ACC112 (cell line): ENCODE measurements at regions not wholly inside any gene's neighbourhood (a gene's known extent, or its start where the extent isn't known, plus 50 kb on each side); places are given as distances from the start of the nearest gene placed in this dataset.

Experiments
- H2AFZ ChIP-seq: fragments of 200-600 bp; sonication (generic); one replicate; pipeline ENCODE4 v1.6.0; 2017; ENCODE audit warnings: antibody characterized with exemption, low read length; ENCODE audit not compliant: unreplicated experiment
- H3K27ac ChIP-seq: fragments of 200-600 bp; sonication (generic); 2 replicates; pipeline ENCODE4 v1.5.1; 2014; ENCODE audit warnings: low read depth, mild to moderate bottlenecking, antibody characterized with exemption, low read length, moderate library complexity
- H3K27me3 ChIP-seq: fragments of 200-600 bp; sonication (generic); 2 replicates; pipeline ENCODE4 v1.6.1; 2014; ENCODE audit warnings: mild to moderate bottlenecking, antibody characterized with exemption, low read length, moderate library complexity, mixed read lengths; ENCODE audit not compliant: insufficient read depth
- H3K36me3 ChIP-seq: fragments of 200-600 bp; sonication (generic); 2 replicates; pipeline ENCODE4 v1.6.1; 2016; ENCODE audit warnings: mild to moderate bottlenecking, antibody characterized with exemption, low read length, moderate library complexity, mixed read lengths; ENCODE audit not compliant: insufficient read depth
- H3K4me1 ChIP-seq: fragments of 200-600 bp; sonication (generic); one replicate; pipeline ENCODE4 v1.6.1; 2016; ENCODE audit warnings: low read length, mixed read lengths; ENCODE audit not compliant: insufficient read depth, unreplicated experiment, control insufficient read depth
- H3K4me3 ChIP-seq: fragments of 200-600 bp; sonication (generic); 2 replicates; pipeline ENCODE4 v1.5.1; 2014; ENCODE audit warnings: mild to moderate bottlenecking, low read depth, low read length
- H3K79me2 ChIP-seq: fragments of 200-600 bp; sonication (generic); one replicate; pipeline ENCODE4 v1.6.0; 2016; ENCODE audit warnings: low read length; ENCODE audit not compliant: control insufficient read depth, unreplicated experiment, insufficient read depth

GRCh38 chr15:58298879-58299850 is 132.6 kb upstream of the LIPC start:
- no peak overlapping the region for H3K27ac ChIP-seq
- no peaks in the 10 kb centered on the region for H3K79me2 ChIP-seq
- H3K4me1 ChIP-seq = no peaks in the 10 kb centered on the region
- no peak overlapping the region for H2AFZ ChIP-seq
- no peaks in the 10 kb centered on the region for H3K27me3 ChIP-seq
- no peaks in the 10 kb centered on the region for H3K36me3 ChIP-seq
- no peak overlapping the region for H3K4me3 ChIP-seq

DNA sequence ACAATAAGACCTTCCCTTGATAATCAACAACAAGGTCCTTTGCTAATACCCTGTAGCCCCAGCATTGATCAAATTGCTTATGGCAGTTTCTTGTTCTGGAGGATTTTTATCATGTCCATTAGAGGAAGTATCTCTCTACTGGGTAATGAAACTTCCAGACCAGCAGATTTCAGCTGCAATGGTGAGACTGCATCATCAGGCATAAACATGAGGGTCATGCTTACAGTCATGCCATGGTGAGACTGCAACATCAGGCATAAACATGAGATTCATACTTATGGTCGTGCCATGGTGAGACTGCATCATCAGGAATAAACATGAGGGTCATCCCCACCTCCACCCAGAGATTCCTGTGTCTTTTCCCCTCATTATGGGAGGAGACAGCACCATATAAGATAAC is 129.0 kb upstream of the LIPC start:
- Histone ChIP-seq H3K4me3 (no peak overlapping the region), H2AFZ (no peak overlapping the region), H3K4me1 (peaks cover 18% of the 10 kb centered on the region), H3K27ac (no peak overlapping the region), H3K36me3 (no peaks in the 10 kb centered on the region), H3K27me3 (no peaks in the 10 kb centered on the region), H3K79me2 (no peaks in the 10 kb centered on the region)

DNA sequence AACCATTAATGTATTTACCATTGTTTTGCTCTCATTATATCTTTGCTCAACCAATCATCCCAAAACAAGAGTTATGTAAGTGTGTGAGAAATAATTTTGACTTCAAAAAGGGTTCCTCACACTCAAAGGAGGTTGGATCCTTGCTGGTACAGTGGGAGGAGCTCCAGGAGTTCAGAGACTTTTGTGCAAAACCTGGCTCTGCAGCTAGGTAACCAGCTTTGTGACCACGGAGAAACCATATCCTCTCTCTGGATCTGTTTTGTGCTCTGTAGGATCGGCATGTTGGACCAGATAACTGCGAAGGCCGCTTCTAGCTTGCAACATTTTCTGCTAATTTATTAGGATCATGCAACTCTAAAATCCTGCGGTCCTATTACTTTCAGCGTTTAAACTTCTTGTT is 128.6 kb upstream of the LIPC start:
- H3K4me3 ChIP-seq = no peak overlapping the region
- no peaks in the 10 kb centered on the region for H3K27me3 ChIP-seq
- H2AFZ ChIP-seq = no peak overlapping the region
- H3K36me3 ChIP-seq = no peaks in the 10 kb centered on the region
- H3K27ac ChIP-seq = no peak overlapping the region
- peaks cover 22% of the 10 kb centered on the region for H3K4me1 ChIP-seq
- H3K79me2 ChIP-seq = no peaks in the 10 kb centered on the region

DNA sequence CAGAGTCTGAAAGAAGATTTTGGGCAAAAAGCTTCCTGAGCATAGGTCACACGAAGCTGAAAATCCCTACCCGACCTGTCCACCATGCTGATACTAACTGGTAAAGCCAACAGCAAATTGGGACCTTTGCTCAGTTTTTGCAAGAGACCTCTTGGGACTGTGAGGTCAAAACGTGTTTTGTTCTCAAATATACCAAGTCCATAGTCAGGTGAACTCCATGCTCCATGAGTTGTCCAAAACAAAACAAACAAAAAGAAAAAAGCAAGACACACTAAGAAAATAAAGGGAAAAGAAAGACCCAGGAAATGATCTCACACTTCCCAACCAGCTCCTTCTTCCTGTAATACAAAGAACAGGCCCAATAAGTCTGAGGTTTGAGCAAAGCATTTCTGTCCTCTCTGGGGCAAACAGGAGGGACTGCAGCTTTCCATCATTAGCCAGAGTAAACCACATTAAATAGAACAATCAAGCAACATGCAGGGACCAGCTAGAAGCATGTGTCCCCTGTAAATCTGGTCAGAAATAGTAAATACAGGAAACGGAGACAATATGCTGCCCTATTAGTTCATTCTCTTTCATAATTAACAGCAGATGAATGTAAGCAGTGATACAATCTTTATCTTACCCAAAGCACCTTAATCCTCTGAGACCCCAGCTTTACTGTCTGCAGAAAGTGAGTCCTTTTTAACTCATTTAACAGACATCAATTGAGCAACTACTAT is 125.0 kb upstream of the LIPC start:
- no peaks in the 10 kb centered on the region for H3K79me2 ChIP-seq
- peak overlapping the region; percentile 19; the same call in 1 of the 2 replicates for H3K27ac ChIP-seq
- H2AFZ ChIP-seq = peak overlapping the region; percentile 51
- H3K36me3 ChIP-seq = no peaks in the 10 kb centered on the region
- peaks cover 23% of the 10 kb centered on the region for H3K4me1 ChIP-seq
- no peaks in the 10 kb centered on the region for H3K27me3 ChIP-seq
- H3K4me3 ChIP-seq = no peak overlapping the region

DNA sequence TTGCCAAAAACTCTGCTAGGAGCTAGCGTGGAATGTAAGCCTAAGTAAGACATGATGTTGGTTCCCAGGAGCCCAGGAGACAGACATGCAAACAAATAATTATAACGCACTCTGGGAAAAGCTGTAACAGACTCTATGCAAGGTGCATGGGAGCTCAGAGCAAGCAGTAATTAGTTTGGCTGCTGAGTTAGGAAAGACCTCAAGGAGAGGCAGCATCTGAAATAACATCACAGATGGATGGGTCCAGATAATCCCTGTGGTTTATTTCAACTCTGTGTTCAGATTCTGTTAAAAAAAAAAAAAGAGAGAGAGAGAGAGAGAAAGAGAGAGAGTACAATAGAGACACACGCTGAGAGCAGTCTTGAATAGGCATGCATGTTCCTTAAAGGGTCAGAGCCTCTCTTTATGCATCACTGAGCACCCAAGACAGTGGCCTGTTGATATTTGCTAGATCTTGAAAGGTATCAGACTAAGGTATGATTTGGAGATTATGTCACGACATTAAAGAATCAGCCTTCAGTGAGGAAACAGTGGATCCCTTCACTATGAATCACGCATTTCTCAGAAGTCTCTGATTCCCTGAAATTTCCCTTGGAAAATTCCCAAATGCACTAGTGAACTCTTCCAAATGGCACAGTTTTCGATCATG is 124.4 kb upstream of the LIPC start:
- Histone ChIP-seq H3K4me1 (peaks cover 23% of the 10 kb centered on the region), H2AFZ (peak overlapping the region; percentile 51), H3K4me3 (peak overlapping the region; percentile 13; the same call in 1 of the 2 replicates), H3K27me3 (no peaks in the 10 kb centered on the region), H3K79me2 (no peaks in the 10 kb centered on the region), H3K27ac (peak overlapping the region; percentile 22; the same call in 1 of the 2 replicates), H3K36me3 (no peaks in the 10 kb centered on the region)

- H3K36me3 ChIP-seq = no peaks in the 10 kb centered on the region
- H3K79me2 ChIP-seq = no peaks in the 10 kb centered on the region
- H3K27ac ChIP-seq = no peak overlapping the region
- no peaks in the 10 kb centered on the region for H3K27me3 ChIP-seq
- H2AFZ ChIP-seq = no peak overlapping the region
- peaks cover 23% of the 10 kb centered on the region for H3K4me1 ChIP-seq
- H3K4me3 ChIP-seq = no peak overlapping the region
These were observed 122.9 kb upstream of the LIPC start for GRCh38 chr15:58308742-58309355.

GRCh38 chr15:58309963-58310928 is 121.5 kb upstream of the LIPC start:
- Histone ChIP-seq H3K27me3 (no peaks in the 10 kb centered on the region), H3K4me1 (peaks cover 23% of the 10 kb centered on the region), H3K27ac (no peak overlapping the region), H2AFZ (no peak overlapping the region), H3K79me2 (no peaks in the 10 kb centered on the region), H3K36me3 (no peaks in the 10 kb centered on the region), H3K4me3 (no peak overlapping the region)

DNA sequence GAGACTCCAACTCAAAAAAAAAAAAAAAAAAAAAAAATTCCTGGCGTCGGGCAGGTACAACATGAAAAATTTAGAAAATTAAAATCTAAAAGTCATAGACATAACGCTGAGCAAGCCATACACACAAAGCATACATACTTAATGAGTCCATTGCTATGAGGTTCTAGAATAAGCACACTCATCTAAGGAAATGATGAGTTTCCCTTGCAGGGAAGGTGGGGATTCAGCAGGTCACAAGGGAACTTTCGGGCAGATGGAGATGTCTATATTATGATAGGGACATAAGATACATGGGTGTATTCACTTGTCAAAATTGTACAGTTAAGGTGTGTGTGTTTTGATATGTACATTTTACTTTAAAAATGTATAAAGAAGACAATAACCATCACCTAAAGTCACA is 120.2 kb upstream of the LIPC start:
- H3K4me1 ChIP-seq = peaks cover 18% of the 10 kb centered on the region
- no peaks in the 10 kb centered on the region for H3K36me3 ChIP-seq
- H3K27ac ChIP-seq = no peak overlapping the region
- no peak overlapping the region for H3K4me3 ChIP-seq
- H3K27me3 ChIP-seq = no peaks in the 10 kb centered on the region
- no peak overlapping the region for H2AFZ ChIP-seq
- H3K79me2 ChIP-seq = no peaks in the 10 kb centered on the region

GRCh38 chr15:58312031-58312430 is 119.8 kb upstream of the LIPC start:
- no peaks in the 10 kb centered on the region for H3K36me3 ChIP-seq
- no peaks in the 10 kb centered on the region for H3K79me2 ChIP-seq
- H3K27me3 ChIP-seq = no peaks in the 10 kb centered on the region
- H3K4me3 ChIP-seq = no peak overlapping the region
- no peak overlapping the region for H3K27ac ChIP-seq
- no peak overlapping the region for H2AFZ ChIP-seq
- H3K4me1 ChIP-seq = peaks cover 13% of the 10 kb centered on the region
